Fibroblast of gingiva (primary cell): ENCODE measurements at regions not wholly inside any gene's neighbourhood (a gene's known extent, or its start where the extent isn't known, plus 50 kb on each side); places are given as distances from the start of the nearest gene placed in this dataset.
A peak's percentile ranks its signal among the peaks of the same experiment; 100 is the strongest.
"Not testable (repeated sequence)": the region's sequence is repeated elsewhere in the genome, so short reads cannot be mapped to it uniquely, and the experiment has no call there.

Source experiments
- DNase-seq: peaks from one replicate; pipeline ENCODE4 v3.0.0-alpha.2; 2011; ENCODE audit warnings: low read depth

DNA sequence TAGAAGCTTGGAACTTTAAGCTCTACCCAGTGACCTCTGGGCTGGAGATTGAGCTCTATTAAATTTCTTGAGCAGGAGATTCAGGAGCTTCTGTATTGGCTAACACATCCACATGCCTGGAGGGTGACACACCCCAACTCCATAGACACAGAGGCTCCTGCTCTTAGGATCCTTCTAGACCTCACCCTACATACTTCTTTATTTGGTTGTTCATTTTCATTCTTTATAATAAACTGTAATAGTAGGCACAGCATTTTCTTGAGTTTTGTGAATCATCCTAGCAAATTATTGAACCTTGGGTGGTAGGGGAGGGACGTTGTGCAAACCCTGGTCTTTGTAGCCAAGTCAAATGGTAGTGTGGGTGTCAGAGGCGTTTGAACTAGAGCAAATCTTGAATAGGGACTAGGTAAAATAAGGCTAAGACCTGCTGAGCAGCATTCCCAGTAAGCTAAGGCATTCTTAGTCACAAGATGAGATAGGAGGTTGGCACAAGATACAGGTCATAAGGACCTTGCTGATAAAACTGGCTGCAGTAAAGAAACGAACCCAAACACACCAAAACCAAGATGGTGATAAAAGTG, 323.8 kb upstream of the GALNT5 start:
- DNase-seq: no peak

DNA sequence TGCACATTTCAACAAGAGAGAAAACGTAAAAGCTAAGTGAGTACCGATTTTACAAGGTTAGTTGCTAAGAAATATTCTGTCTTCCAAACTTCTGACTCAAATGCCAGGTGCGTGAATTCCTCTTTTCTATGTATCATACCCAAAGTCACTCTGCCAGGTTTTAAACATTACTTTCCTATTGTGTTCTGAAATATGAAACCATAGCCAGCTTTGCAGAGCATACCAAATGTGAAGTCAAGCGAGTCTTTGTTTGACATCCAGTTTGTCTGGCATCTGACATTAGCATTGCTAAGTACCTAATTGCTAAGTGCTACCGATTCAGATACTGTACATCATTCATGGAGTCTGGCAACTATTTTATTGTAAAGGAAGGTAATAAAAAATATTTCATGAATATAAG, 321.9 kb upstream of the GALNT5 start:
- DNase-seq: peak; percentile 29

DNA sequence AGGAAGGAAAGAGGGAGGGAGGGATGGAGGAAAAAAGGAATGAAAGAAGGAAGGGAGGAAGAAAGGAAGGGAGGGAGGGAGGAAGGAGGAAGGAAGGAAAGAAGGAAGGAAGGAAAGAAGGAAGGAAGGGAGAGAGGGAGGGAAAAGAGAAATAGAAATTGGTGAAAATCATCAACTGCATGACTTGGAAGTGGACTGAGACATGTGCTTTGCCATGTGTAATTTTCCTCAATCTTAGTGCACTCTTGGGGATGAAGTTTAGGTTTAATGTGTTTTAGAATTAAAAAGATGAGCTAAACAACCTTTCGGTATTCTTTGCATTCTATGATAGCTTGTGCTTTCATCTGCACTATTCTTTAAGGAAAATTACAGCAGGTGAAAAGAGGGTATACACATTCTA, 320.1 kb upstream of the GALNT5 start:
- DNase-seq: no peak

DNA sequence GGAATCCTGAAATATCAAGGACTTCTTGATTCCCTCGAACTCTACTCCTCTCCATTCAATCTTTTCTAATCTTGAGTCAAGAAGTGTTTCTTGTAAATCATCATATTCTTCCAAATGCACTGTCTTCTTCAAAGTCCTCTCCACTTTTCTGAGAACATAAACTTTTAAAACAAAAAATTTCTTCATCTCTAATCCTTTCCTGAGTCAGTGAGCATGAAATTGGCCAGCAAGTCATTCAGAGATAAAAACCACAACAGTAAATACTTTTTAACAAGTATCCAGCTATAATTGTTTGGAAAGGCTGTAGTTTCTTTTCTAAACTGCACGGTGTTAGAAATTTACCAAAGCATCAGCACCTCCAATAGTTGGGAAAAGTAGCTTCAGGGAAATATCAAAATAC, 312.6 kb upstream of the GALNT5 start:
- no peak for DNase-seq

GRCh38 chr2:156947261-156947660, 310.2 kb upstream of the GALNT5 start:
- DNase-seq: no peak

DNA sequence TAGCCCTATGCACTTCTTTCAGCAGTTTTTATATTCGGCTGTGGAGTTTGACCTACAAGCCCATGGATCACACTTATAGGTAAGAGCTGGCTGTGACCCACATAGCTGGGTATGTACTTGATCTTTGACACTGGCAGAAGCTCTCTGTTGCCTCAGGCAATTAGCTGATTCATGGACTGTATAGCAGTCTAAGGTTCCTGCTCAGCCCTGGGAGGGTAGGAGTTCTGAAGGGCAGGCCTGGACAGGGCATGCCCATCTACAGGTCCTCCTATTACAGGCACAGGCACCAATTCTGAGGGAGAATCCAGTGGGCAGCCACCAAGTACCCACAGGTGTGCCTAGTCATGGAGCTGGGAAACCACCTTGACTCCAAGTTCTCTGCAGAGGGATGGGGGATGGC, 301.8 kb upstream of the GALNT5 start:
- DNase-seq: no peak

DNA sequence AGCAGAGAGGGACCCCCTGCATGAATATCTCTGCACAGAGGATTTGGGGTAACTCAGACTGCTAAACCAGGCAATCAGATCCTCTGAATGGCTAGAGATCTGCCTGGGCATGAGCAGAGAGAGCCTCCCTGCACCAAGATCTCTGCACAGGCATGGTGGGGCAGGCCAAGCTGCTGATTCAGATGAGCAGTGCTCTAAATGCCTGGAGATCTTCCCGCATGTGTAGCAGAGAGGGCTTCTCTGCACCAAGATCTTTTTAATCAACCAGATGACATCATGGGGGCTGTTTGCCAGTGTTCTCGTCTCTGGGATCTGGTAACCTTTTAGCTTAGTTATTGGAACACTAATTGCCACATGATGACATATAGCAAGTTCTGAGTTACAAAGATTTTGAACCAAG, 301.3 kb upstream of the GALNT5 start:
- DNase-seq: peak; percentile 6

DNA sequence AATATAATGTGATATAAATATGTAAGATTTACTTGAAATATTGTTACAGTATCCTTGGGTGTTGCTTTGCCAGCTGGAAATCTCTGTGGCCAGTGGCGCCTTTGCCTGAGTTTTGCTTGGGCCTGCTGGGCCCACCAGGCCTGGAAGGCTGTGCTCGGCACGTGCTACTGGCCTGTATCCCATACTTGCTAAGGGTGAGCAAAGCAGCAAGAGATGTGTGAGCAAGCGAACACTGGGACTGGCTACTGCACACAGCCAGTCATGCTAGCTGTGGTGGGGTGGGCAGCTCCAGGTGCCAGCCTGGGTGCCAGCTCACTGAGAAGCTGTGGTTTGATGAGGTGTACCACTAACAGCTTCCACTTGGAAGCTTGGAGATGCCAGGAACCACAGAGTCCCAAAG, 299.1 kb upstream of the GALNT5 start:
- DNase-seq: no peak

GRCh38 chr2:156959481-156959880, 298.0 kb upstream of the GALNT5 start:
- no peak for DNase-seq

GRCh38 chr2:156982615-156983014, 274.9 kb upstream of the GALNT5 start:
- DNase-seq: no peak

DNA sequence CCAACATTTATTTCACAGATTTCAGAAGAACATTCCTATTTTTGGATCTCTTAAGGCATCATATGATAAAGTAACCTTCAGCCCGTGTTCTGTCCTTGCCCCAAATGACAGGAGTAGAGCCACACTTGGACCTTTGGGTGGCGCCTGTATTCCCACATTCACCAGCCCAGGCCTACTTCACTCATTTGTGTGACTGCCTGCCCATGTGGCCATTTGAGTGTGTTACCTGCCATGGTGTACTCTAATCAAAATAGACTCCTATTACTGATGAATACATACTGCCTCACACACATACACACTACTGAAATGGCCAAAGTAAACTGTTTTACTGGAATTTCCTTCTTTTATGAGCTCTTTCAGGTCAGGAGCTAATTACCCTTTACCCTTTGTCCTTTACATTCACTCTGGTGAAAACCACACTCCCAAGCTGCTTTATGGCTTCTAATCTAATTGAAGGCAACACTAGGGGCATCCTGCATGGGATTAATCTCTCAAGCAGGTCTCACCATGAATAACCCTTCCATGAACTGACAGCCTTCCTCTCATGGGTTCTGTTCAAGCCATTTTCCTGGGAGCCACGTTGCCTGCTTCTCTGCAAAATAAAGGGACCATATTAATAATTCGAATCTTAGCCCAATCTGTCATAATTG, 271.0 kb upstream of the GALNT5 start:
- no peak for DNase-seq

GRCh38 chr2:156999661-157000060, 257.8 kb upstream of the GALNT5 start:
- DNase-seq: no peak

DNA sequence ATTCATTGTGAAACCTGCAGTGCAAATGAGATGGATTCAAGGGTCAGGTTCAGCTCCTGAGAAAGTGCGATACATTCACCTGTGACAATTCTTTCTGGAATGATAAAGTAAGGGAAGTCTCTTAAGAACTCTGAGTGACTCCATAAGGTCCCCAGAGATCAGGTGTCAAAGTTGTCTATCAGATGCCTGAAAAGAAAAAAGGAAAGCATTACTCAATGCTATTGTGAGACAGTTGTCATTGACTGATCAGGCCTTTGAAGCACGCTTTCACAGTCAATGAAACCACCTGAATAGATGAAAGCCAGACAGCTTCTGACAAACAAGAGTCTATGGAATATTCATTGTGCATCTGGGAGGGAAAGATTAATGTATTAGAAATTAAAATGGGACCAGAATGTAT, 252.7 kb upstream of the GALNT5 start:
- DNase-seq: no peak

DNA sequence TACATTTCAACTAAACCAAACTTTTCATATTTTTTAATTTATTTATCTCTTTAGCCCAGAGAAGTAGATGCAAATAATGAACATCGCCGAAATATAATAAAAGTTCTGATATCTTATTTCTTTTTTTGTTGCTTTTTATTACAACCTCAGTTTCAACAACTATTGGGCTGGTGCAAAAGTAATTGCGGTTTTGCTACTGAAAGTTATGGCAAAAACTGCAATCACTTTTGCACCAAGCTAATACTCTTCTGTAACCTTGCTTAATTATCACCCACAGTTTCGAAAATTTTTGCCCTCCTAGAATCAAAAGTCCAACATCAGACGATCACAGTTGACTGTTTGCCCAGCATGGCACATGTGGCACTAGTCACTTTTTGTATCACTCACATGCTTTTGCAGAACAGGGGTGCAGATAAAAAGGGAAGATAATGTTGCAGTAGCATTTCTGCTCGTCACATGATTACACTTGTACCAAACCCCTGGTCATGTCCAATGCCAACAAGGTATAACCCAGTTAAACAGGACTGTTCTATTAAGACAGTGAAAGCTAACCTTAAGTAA, 242.4 kb upstream of the GALNT5 start:
- DNase-seq: no peak

GRCh38 chr2:157023264-157023663, 234.2 kb upstream of the GALNT5 start:
- DNase-seq: not testable (repeated sequence)

GRCh38 chr2:157024129-157024528, 233.4 kb upstream of the GALNT5 start:
- no peak for DNase-seq

DNA sequence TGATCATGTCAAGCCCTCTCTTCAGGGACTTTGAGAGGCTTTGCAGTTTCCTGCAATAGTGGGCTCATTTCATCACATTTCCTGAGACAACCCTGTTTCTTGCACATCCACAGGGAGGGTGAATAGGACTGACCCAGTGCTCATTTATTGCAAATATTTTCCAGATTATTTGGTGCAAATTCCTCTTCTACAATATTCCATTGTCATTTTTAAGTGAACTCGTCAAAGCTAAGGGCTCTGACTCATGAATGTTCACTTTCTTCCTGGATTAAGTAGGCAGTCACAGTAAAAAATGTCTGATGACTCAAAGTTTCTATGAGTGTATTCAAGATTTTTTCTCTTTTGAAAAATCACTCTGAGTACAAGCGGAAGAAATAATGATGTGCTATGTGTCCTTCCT, 225.5 kb upstream of the GALNT5 start:
- DNase-seq: peak; percentile 85

DNA sequence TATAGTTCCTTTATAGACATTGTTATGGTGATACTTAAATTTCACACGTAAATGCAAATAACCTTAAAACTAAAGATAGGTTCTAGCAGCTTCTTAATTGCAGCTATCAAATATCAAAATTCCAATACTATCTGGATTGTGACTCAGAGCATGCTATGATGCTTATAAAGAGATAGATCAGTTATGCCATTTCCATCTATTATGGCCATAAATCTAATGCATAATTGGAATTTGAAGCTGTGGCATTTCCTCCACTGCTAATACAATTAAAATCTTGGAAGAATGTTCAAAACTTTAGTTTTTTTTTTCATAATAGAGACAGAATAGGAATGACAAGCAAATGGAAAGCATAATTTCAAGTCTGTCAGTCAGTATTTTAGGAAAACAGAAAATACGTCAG, 220.8 kb upstream of the GALNT5 start:
- no peak for DNase-seq

- no peak for DNase-seq
These were observed 213.7 kb upstream of the GALNT5 start for GRCh38 chr2:157043786-157044185.

GRCh38 chr2:157046396-157046795, 211.1 kb upstream of the GALNT5 start:
- DNase-seq: no peak

DNA sequence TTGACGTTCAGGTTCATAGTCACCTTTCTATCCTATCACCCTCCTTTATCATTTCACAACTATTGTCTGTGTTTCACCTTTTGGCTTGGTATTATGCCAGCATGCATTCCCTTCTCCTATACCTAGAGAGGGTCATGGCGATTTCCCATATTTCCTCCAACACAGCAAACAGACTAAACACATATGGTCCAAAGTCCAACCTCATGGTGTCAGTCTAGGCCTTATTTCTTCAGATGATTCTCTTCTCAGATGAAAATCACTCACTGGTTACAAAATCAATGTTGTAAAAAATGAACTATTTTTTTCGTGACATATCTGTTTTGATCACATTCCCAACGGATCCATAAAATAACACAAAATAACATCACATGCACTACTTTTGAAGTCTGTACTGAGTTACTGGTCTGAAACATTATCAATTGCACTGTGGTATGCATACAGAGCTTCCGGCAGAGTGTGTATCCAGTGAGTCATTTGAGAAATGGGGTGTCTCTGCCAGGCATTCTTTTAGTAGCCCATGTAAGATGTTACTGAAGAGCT, 204.8 kb upstream of the GALNT5 start:
- peak; percentile 78 for DNase-seq

- DNase-seq: no peak
These were observed 203.6 kb upstream of the GALNT5 start for GRCh38 chr2:157053876-157054275.

DNA sequence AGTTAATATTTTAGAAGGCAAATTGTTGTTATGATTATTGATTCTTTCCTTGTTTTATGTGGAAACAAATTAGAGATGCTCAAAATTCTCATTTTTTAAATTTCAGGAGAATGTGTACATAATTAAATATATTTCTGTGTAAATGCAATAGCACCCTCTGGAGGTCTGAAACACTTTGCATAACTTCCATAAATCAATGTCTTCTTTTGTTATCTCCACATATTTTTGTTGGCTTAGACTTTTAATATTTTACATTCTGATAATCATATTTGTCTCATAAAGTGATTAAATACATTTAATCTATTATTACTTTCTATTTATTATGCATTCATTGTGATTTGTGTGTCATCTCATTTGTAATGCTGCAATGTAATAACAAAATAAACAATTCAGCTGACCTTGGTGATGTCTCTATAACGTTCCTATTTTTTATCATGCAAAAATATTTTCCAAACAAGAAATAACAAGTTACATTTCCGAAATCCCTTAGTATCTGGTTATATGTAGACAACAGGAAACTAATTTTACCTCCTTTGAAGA, 201.8 kb upstream of the GALNT5 start:
- DNase-seq: peak; percentile 57
